Activated CD4-positive, alpha-beta T cell treated with anti-CD3 and anti-CD28 coated beads, Interleukin-2, Interleukin-4, amounts not matched to agents 100 ng/mL and 50 ng/mL, durations not matched to agents 16 hours and 8 hours (primary cell): ENCODE measurements at regions not wholly inside any gene's neighbourhood (a gene's known extent, or its start where the extent isn't known, plus 50 kb on each side); places are given as distances from the start of the nearest gene placed in this dataset.
"Not testable (repeated sequence)": the region's sequence is repeated elsewhere in the genome, so short reads cannot be mapped to it uniquely, and the experiment has no call there.

Experiments used
- DNase-seq: peaks from one replicate; pipeline ENCODE4 v3.0.0-alpha.2; 2020; ENCODE audit warnings: low spot score

- no peak for DNase-seq
Observed at GRCh38 chr3:35141406-35141805, 497.9 kb upstream of the ARPP21 start.

DNA sequence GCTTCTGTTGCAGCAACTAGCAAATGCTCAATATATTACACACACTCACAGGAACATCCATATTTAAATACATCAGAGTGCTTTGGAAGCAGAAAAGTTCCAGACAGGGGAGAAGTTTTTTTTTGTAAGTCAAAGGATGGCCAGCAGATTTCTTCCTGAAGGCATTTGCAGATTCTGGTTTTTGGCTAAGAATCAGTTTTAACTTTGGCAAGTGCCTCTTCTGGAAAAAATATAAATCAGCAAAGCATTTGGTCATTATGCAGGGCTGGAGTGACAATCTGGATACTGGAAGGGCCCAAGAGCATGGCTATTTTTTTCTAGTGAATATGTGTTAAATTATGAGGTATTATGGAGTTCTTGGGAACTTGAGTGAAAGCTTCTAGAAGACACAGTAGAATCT is 495.3 kb upstream of the ARPP21 start:
- DNase-seq, result no peak

DNA sequence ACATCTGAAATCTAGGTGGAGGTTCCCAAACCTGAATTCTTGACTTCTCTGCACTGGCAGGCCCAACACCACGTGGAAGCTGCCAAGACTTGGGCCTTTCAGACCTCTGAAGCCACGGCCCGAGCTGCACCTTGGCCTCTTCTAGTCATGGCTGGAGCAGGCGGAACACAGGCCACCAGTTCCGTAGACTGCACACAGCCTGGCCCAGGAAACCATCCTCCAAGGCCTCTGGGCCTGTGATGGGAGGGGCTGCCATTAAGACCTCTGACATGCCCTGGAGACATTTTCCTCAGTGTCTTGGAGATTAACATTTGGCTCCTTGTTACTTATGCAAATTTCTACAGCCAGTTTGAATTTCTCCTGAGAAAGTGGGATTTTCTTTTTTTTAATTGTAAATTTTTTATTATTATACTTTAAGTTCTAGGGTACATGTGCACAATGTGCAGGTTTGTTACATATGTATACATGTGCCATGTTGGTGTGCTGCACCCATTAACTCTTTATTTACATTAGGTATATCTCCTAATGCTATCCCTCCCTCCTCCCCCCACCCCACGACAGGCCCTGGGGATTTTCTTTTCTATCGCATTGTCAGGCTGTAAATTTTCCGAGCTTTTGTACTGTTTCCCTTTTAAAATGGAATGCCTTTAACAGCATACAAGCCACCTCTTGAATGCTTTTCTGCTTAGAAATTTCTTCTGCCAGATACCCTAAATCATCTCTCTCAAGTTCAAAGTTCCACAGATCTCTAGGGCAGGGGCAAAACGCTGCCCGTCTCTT is 492.9 kb upstream of the ARPP21 start:
- not testable (repeated sequence) for DNase-seq

GRCh38 chr3:35183927-35184675 is 455.2 kb upstream of the ARPP21 start:
- DNase-seq, result no peak

GRCh38 chr3:35184775-35185174 is 454.6 kb upstream of the ARPP21 start:
- DNase-seq, result no peak

- no peak for DNase-seq
Observed at GRCh38 chr3:35187908-35188307, 451.4 kb upstream of the ARPP21 start.

- DNase-seq, result no peak
Observed at GRCh38 chr3:35194666-35195065, 444.7 kb upstream of the ARPP21 start.

DNA sequence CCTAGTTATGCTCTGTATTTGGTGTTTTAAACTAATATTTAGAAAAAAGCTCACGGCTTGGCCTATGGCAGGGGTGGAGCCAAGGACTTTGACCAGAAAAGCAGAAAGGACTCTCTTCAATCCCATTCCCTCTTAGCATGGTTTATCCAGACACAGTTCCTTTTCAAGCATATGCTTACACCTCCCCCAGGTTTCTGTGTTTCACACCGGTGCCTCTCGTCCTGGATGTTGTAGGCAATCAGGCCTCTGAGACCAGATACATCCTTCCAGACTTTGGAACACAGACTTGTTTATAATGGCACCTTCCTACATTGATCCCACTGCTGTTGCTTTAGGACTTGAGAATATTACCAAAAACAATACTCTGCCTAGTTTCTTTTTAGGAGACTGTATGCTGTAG is 440.5 kb upstream of the ARPP21 start:
- no peak for DNase-seq

- DNase-seq, result no peak
Observed at GRCh38 chr3:35200056-35200455, 439.3 kb upstream of the ARPP21 start.

DNA sequence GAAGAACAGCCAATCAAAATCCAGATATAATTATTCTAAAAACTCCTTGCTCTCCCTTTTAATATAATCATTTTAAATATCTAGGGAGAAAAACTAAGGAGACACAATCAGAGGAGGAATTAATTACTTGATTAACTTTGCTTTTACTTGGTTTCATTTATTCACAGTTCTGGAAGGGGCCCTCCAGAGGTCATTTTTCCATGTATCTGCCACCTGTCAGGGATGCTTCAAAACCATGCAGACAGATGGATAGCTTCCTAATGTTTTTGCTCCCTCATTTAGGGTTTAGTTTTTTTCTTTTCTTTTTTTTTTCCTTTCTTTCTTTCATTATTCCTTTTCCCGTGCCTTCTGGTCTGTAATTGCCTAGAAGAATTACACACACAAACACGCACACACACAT is 438.1 kb upstream of the ARPP21 start:
- DNase-seq, result no peak

GRCh38 chr3:35215525-35216500 is 423.5 kb upstream of the ARPP21 start:
- DNase-seq, result no peak

- DNase-seq, result no peak
Observed at GRCh38 chr3:35216501-35217266, 422.6 kb upstream of the ARPP21 start.

GRCh38 chr3:35223632-35224394 is 415.5 kb upstream of the ARPP21 start:
- DNase-seq, result no peak

DNA sequence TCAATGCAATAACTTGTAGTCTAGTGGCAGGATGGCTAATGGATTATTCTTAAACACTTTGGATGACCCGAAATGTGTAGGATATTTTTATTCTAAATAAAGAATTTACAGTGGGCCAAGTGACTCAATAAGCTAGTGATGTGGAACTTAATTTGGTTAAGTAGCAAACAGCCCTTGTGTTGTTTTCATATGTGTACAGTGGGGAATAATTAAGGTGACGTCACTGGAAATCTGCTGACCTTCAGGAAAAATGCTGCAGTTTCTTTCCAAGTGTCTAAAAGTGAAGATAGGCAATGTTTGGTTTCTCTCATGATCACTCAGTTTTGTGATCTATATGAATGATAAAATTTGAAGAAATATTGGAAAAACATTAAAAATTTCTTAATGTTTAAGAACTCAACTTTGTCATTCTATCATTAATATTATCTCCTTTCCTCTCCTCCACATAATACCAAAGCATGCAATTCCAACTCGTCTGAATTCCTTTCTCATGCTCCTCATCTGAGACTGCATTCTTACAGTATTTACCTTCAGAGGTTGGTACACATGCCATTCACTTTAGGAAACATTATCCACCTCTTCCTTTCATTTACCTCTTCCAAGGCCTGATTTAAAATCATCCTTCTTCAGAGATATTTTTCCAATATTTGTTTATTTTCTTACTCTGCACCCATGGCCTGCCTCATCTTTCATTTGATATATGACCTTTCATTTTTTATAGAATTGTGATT is 414.6 kb upstream of the ARPP21 start:
- no peak for DNase-seq

DNA sequence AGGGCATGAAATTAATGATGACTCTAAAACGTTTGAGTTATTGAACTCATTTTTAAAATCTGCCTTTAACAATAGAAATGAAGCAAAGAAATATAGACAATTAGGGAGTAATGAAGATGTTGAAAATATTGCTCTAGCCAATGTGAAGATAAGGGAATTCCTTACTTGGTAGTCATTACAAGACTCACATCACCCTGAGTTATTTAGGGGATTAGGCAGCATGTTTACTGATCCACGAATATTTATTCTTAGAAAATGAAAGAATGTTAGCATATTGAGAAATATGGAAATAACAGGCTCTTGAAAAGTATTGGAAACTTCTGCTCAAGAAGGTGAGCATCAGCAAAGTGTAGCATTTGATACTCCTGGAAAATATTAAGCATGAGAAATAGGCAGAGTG is 398.1 kb upstream of the ARPP21 start:
- DNase-seq, result no peak

GRCh38 chr3:35254917-35255316 is 384.4 kb upstream of the ARPP21 start:
- no peak for DNase-seq

DNA sequence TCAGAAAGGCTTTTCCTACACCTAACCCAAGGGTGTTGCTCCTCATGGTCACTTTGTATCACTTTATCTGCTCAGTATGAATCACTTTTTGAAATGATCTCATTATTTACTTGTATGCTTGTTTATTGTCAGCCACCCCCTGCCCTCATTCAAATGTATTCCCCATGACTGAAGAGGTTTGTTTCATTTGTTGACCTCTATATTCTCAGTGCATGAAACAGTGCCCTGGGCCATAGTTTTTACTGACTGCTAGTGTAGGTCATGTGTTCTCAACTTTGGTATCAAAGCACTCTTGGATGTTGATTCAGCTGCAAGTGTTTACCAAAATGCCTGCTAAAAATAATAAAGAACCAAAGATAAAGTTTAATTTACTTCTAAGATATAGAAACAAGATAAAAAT is 381.7 kb upstream of the ARPP21 start:
- DNase-seq, result no peak

GRCh38 chr3:35262406-35262805 is 376.9 kb upstream of the ARPP21 start:
- DNase-seq, result no peak

- DNase-seq, result no peak
Observed at GRCh38 chr3:35263477-35263876, 375.8 kb upstream of the ARPP21 start.

DNA sequence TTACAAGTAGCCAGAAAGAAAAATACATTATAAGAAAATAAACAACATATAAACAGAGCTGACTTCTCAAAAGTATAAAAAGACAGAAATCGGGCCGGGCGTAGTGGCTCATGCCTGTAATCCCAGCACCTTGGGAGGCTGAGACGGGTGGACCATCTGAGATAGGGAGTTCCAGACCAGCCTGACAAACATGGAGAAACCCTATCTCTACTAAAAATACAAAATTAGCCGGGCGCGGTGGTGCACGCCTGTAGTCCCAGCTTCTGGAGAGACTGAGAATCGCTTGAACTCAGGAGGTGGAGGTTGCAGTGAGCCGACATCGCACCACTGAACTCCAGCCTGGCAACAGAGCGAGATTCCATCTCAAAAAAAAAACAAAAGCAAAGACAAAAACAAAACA is 373.3 kb upstream of the ARPP21 start:
- not testable (repeated sequence) for DNase-seq
